Amniotic stem cell (primary cell): ENCODE measurements at regions not wholly inside any gene's neighbourhood (a gene's known extent, or its start where the extent isn't known, plus 50 kb on each side); places are given as distances from the start of the nearest gene placed in this dataset.
"Not testable (repeated sequence)": the region's sequence is repeated elsewhere in the genome, so short reads cannot be mapped to it uniquely, and the experiment has no call there.

ENCODE experiments used
- DNase-seq: peaks from one replicate; lab custom pipeline; 2025; lab: John Stamatoyannopoulos, UW

- no peak for DNase-seq
Observed at GRCh38 chr18:40148960-40149359, 1806.1 kb upstream of the PIK3C3 start.

GRCh38 chr18:40133253-40133652 lies 1821.8 kb upstream of the PIK3C3 start:
- DNase-seq: no peak

- DNase-seq: not testable (repeated sequence)
Observed at GRCh38 chr18:40132438-40132837, 1822.6 kb upstream of the PIK3C3 start.

- no peak for DNase-seq
Observed at GRCh38 chr18:40124107-40124506, 1830.9 kb upstream of the PIK3C3 start.

- no peak for DNase-seq
Observed at GRCh38 chr18:40120796-40121391, 1834.1 kb upstream of the PIK3C3 start.

GRCh38 chr18:40120356-40120755 lies 1834.7 kb upstream of the PIK3C3 start:
- no peak for DNase-seq

GRCh38 chr18:40119581-40119980 lies 1835.5 kb upstream of the PIK3C3 start:
- not testable (repeated sequence) for DNase-seq

GRCh38 chr18:40110455-40110854 lies 1844.6 kb upstream of the PIK3C3 start:
- no peak for DNase-seq

GRCh38 chr18:40109252-40110049 lies 1845.6 kb upstream of the PIK3C3 start:
- DNase-seq: no peak

GRCh38 chr18:40108596-40108995 lies 1846.4 kb upstream of the PIK3C3 start:
- no peak for DNase-seq

GRCh38 chr18:40102903-40103302 lies 1852.1 kb upstream of the PIK3C3 start:
- DNase-seq: no peak

- DNase-seq: no peak
Observed at GRCh38 chr18:40099641-40100040, 1855.4 kb upstream of the PIK3C3 start.

- no peak for DNase-seq
Observed at GRCh38 chr18:40096675-40097074, 1858.4 kb upstream of the PIK3C3 start.

- no peak for DNase-seq
Observed at GRCh38 chr18:40094441-40094840, 1860.6 kb upstream of the PIK3C3 start.

- DNase-seq: no peak
Observed at GRCh38 chr18:40088130-40088529, 1866.9 kb upstream of the PIK3C3 start.

GRCh38 chr18:40079786-40080185 lies 1875.2 kb upstream of the PIK3C3 start:
- DNase-seq: no peak

GRCh38 chr18:40075616-40076015 lies 1879.4 kb upstream of the PIK3C3 start:
- DNase-seq: no peak

- no peak for DNase-seq
Observed at GRCh38 chr18:40072761-40073160, 1882.3 kb upstream of the PIK3C3 start.

- no peak for DNase-seq
Observed at GRCh38 chr18:40066368-40066767, 1888.7 kb upstream of the PIK3C3 start.

GRCh38 chr18:40063488-40063887 lies 1891.5 kb upstream of the PIK3C3 start:
- DNase-seq: no peak

- no peak for DNase-seq
Observed at GRCh38 chr18:40061086-40061485, 1893.9 kb upstream of the PIK3C3 start.

- DNase-seq: no peak
Observed at GRCh38 chr18:40060562-40060961, 1894.5 kb upstream of the PIK3C3 start.

GRCh38 chr18:40058811-40059570 lies 1896.0 kb upstream of the PIK3C3 start:
- DNase-seq: no peak
